GM10248 (cell line): ENCODE measurements at regions not wholly inside any gene's neighbourhood (a gene's known extent, or its start where the extent isn't known, plus 50 kb on each side); places are given as distances from the start of the nearest gene placed in this dataset.

Experiments used
- CTCF ChIA-PET: fragments of 300-600 bp; sonication (Branson Sonifier 250); formaldehyde crosslinking; extraction: SDS; loops from one replicate; lab custom pipeline; 2021; ENCODE audit warnings: antibody characterized with exemption; lab: Yijun Ruan, JAX
- POLR2A ChIA-PET: fragments of 350-650 bp; sonication (Branson Sonifier 250); formaldehyde crosslinking; extraction: SDS; loops from one replicate; lab custom pipeline; 2020; ENCODE audit warnings: antibody characterized with exemption; lab: Yijun Ruan, JAX
- DNase-seq: peaks from one replicate; pipeline ENCODE4 v3.0.0; 2012; ENCODE audit errors: extremely low spot score
- CTCF ChIP-seq: IDR thresholded peaks from 2 replicates; pipeline ENCODE4 v1.5.1; 2012; ENCODE audit warnings: mild to moderate bottlenecking, low read depth; ENCODE audit errors: extremely low read depth, missing control alignments, control extremely low read depth

- ChIA-PET CTCF (interaction anchor here (1.0 to 1.5 kb wide), 2 partner anchors 11 to 36 kb away, joined by 3 to 5 read pairs; no protein-coding TSS in a partner anchor), POLR2A (no interaction called here)
- DNase-seq = no peak
- no peak for TF ChIP-seq CTCF
Measured at GRCh38 chr11:27874998-27875830, 175.0 kb upstream of the BDNF start.

- POLR2A ChIA-PET = no interaction called here
- no peak for DNase-seq
- CTCF ChIA-PET = interaction anchor here (1.1 to 1.2 kb wide), 2 partner anchors 12 to 16 kb away, joined by 4 read pairs; no protein-coding TSS in a partner anchor
- no peak for TF ChIP-seq CTCF
Measured at GRCh38 chr11:27873664-27874063, 173.4 kb upstream of the BDNF start.

GRCh38 chr11:27871056-27871455 lies 170.8 kb upstream of the BDNF start:
- ChIA-PET CTCF (interaction anchor here (1.1 kb wide), 1 partner anchor 17 kb away, joined by 3 read pairs; no protein-coding TSS in a partner anchor), POLR2A (no interaction called here)
- DNase-seq = no peak
- no peak for TF ChIP-seq CTCF

GRCh38 chr11:27869701-27870100 lies 169.4 kb upstream of the BDNF start:
- TF ChIP-seq CTCF = no peak
- ChIA-PET CTCF (interaction anchor here (2.0 kb wide), 1 partner anchor 13 kb away, joined by 9 read pairs; no protein-coding TSS in a partner anchor), POLR2A (no interaction called here)
- DNase-seq = no peak

GRCh38 chr11:27868709-27869108 lies 168.5 kb upstream of the BDNF start:
- POLR2A ChIA-PET = no interaction called here
- TF ChIP-seq CTCF = no peak
- DNase-seq = no peak
- CTCF ChIA-PET = interaction anchor here (1.0 to 2.0 kb wide), 3 partner anchors 12 to 26 kb away, joined by 3 to 9 read pairs (median 3); no protein-coding TSS in a partner anchor

- TF ChIP-seq CTCF = no peak
- ChIA-PET POLR2A (no interaction called here), CTCF (interaction anchor here (1.0 to 2.0 kb wide), 3 partner anchors 11 to 26 kb away, joined by 3 to 9 read pairs (median 3); no protein-coding TSS in a partner anchor)
- no peak for DNase-seq
Measured at GRCh38 chr11:27868226-27868625, 168.0 kb upstream of the BDNF start.
